Urinary bladder (tissue), 3 donors: ENCODE measurements at regions not wholly inside any gene's neighbourhood (a gene's known extent, or its start where the extent isn't known, plus 50 kb on each side); places are given as distances from the start of the nearest gene placed in this dataset.
"Not testable (repeated sequence)": the region's sequence is repeated elsewhere in the genome, so short reads cannot be mapped to it uniquely, and the experiment has no call there.

Experiments
- DNase-seq: peaks from one replicate; pipeline ENCODE4 v3.0.0-alpha.2; 2015; ENCODE audit errors: extremely low spot score
- H3K27ac ChIP-seq: one replicate; pipeline ENCODE4 v1.5.1; 2013; ENCODE audit warnings: low read depth, mild to moderate bottlenecking, moderate library complexity
- H3K36me3 ChIP-seq: one replicate; pipeline ENCODE4 v1.6.1; 2013; ENCODE audit warnings: mild to moderate bottlenecking, moderate library complexity; ENCODE audit not compliant: insufficient read depth
- H3K4me1 ChIP-seq: one replicate; pipeline ENCODE4 v1.6.1; 2013; ENCODE audit warnings: mild to moderate bottlenecking, moderate library complexity; ENCODE audit not compliant: insufficient read depth
- H3K4me3 ChIP-seq: one replicate; pipeline ENCODE4 v1.5.1; 2013; ENCODE audit warnings: low read depth, low read length
- WGBS: extraction: QIAGEN DNeasy Blood & Tissue Kit; methylation state at CpG from one replicate; pipeline ENCODE4 v1.1.7; 2013; 5-methylcytosine and 5-hydroxymethylcytosine counted together
- donor health status: healthy with polysubstance abuse.
- donor health status: healthy.

DNA sequence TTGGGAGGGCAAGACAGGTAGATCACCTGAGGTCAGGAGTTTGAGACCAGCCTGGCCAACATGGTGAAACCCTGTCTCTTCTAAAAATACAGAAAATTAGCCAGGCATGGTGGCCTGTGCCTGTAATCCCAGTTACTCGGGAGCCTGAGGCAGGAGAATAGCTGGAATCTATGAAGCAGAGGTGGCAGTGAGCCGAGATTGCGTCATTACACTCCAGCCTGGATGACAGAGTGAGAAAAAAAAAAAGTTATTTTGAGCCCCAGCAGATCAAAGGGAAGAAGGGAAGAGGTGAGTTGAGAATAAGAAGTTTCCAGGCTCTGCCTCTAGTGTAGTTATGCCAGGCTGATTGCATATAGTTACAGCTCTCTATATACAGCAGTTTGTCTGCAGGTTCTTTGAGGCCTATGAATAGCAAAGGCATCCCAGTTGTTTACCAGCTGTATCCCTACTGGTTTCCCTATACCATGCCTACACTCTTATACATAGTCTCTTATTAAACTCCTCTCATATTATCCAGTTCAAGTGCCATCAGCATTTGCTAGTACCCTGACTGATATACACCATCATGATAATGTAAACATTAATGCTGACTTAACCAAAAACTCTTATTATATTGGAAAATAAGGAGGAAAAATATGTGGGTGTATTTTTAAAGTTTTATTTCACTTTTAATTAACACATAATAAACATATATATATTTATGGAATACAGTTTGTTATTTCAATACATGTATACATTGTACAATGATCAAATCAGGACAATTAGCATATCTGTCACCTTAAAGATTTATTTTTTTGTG lies 823.6 kb upstream of the ADGRB3 start:
- no peak for DNase-seq
- Histone ChIP-seq H3K36me3 (no peaks in the 10 kb centered on the region), H3K4me3 (no peak overlapping the region), H3K4me1 (no peaks in the 10 kb centered on the region), H3K27ac (no peak overlapping the region)
- WGBS = 86% methylated on average over 3 of the region's 3 CpGs

GRCh38 chr6:67804808-67805207 lies 830.3 kb upstream of the ADGRB3 start:
- not testable (repeated sequence) for H3K36me3 ChIP-seq, DNase-seq, H3K4me3 ChIP-seq, H3K27ac ChIP-seq, H3K4me1 ChIP-seq
- 82% methylated on average over 5 of the region's 5 CpGs for WGBS

DNA sequence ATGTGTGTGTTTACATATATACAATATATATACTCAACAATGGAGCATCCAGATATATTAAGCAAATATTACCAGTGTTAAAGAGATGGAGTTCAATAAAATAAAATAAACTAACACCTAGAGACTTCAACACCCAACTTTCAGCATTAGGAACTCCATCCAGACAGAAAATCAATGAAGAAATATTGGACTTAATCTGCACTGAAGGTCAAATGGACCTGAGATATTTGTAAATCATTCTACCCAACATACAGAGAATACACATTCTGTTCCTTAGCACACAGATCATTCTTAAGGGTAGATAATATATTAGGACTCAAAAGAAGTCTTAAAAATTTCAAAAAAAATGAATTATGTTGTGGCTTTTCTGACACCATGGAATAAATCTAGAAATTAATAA lies 832.3 kb upstream of the ADGRB3 start:
- DNase-seq = no peak
- no peaks in the 10 kb centered on the region for H3K36me3 ChIP-seq
- no peaks in the 10 kb centered on the region for H3K4me1 ChIP-seq
- no peak overlapping the region for H3K4me3 ChIP-seq
- no peak overlapping the region for H3K27ac ChIP-seq

DNA sequence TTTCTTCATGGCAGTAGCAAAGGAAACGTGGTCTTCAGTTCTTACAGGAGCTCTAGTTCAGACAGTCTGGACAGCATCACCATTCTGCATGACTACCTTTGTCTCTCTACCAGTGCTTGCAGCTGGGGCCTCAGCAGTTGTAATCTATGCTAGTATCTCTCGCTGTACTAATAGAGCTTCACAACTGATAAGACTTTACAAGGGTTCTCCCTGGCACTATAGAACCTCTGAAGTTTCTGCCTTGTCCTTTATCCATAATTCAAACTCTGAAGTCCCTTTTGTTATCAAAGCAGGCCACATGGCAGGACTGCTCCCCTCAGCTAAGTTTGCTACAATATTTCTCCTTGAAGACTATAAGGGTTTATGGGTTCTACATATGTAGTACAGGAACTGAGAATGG lies 842.1 kb upstream of the ADGRB3 start:
- 36% methylated on average over 2 of the region's 2 CpGs for WGBS
- Histone ChIP-seq H3K4me1 (no peaks in the 10 kb centered on the region), H3K27ac (no peak overlapping the region), H3K36me3 (no peaks in the 10 kb centered on the region), H3K4me3 (no peak overlapping the region)
- no peak for DNase-seq

GRCh38 chr6:67790569-67790968 lies 844.5 kb upstream of the ADGRB3 start:
- no peak for DNase-seq
- Histone ChIP-seq H3K36me3 (no peaks in the 10 kb centered on the region), H3K4me3 (no peak overlapping the region), H3K27ac (no peak overlapping the region), H3K4me1 (no peaks in the 10 kb centered on the region)
- WGBS = 63% methylated on average over 1 of the region's 1 CpG

GRCh38 chr6:67787119-67787518 lies 848.0 kb upstream of the ADGRB3 start:
- H3K4me1 ChIP-seq, H3K36me3 ChIP-seq, H3K4me3 ChIP-seq, DNase-seq, H3K27ac ChIP-seq: not testable (repeated sequence)
- WGBS = 85% methylated on average over 1 of the region's 1 CpG

- DNase-seq = no peak
- WGBS = 76% methylated on average over 3 of the region's 3 CpGs
- Histone ChIP-seq H3K27ac (no peak overlapping the region), H3K4me3 (no peak overlapping the region), H3K4me1 (no peaks in the 10 kb centered on the region), H3K36me3 (no peaks in the 10 kb centered on the region)
These were observed 855.2 kb upstream of the ADGRB3 start for GRCh38 chr6:67779876-67780275.

DNA sequence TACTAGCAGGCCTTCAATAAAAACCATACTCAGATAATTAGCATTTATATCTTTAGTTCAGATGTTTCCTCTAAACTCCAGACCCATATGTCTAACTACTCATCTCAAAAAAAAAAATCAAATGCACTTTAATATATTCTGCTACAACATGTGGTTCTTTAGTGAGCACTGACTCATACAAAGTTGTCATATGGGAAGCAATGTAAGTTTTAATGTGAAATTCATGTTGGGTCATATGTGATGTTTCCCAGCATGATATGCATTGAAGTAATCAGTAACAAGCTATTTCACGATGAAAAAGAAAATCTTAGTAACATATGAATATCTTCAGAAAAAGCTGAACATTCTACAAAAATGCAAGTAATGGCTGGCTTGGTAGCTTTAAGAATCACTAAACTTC lies 859.7 kb upstream of the ADGRB3 start:
- DNase-seq = no peak
- 35% methylated on average over 1 of the region's 1 CpG for WGBS

GRCh38 chr6:67768972-67769371 lies 866.1 kb upstream of the ADGRB3 start:
- no peak overlapping the region for H3K4me3 ChIP-seq
- H3K4me1 ChIP-seq = no peaks in the 10 kb centered on the region
- H3K36me3 ChIP-seq = no peaks in the 10 kb centered on the region
- H3K27ac ChIP-seq = no peak overlapping the region
- no peak for DNase-seq

More for the DNA sequence above, 859.7 kb upstream of the ADGRB3 start:
- H3K4me3 ChIP-seq = no peak overlapping the region
- no peaks in the 10 kb centered on the region for H3K4me1 ChIP-seq
- H3K36me3 ChIP-seq = no peaks in the 10 kb centered on the region
- H3K27ac ChIP-seq = no peak overlapping the region

GRCh38 chr6:67767046-67767822 lies 867.8 kb upstream of the ADGRB3 start:
- not testable (repeated sequence) for H3K36me3 ChIP-seq, H3K4me1 ChIP-seq, H3K4me3 ChIP-seq, H3K27ac ChIP-seq, DNase-seq
- 94% methylated on average over 4 of the region's 4 CpGs for WGBS

- H3K4me3 ChIP-seq = no peak overlapping the region
- H3K36me3 ChIP-seq = no peaks in the 10 kb centered on the region
- no peak overlapping the region for H3K27ac ChIP-seq
- H3K4me1 ChIP-seq = no peaks in the 10 kb centered on the region
- WGBS = 31% methylated on average over 1 of the region's 1 CpG
- DNase-seq = no peak
These were observed 869.0 kb upstream of the ADGRB3 start for GRCh38 chr6:67766057-67766456.

DNA sequence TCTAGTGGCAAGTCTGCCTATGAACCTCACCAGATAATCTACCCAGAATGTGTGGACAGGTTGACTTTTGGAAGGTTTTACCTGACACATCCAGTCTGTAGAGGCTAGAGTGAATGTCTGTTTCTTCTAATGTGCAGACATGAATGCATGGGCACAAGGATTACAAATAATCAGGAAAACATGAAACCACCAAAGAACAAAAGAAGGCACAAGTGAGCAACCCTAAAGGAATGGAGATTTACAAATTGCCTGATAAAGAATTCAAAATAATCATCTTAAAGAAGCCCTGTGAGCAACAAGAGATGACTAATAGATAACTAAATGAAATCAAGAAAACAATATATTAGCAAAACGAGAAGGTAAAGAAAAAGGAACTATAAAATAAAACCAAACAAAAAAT lies 876.1 kb upstream of the ADGRB3 start:
- no peaks in the 10 kb centered on the region for H3K36me3 ChIP-seq
- no peaks in the 10 kb centered on the region for H3K4me1 ChIP-seq
- H3K4me3 ChIP-seq = no peak overlapping the region
- WGBS = 77% methylated on average over 1 of the region's 1 CpG
- no peak overlapping the region for H3K27ac ChIP-seq
- DNase-seq = no peak

- Histone ChIP-seq H3K4me1 (no peaks in the 10 kb centered on the region), H3K36me3 (no peaks in the 10 kb centered on the region)
- 69% methylated on average over 3 of the region's 3 CpGs for WGBS
These were observed 877.5 kb upstream of the ADGRB3 start for GRCh38 chr6:67757465-67758033.

DNA sequence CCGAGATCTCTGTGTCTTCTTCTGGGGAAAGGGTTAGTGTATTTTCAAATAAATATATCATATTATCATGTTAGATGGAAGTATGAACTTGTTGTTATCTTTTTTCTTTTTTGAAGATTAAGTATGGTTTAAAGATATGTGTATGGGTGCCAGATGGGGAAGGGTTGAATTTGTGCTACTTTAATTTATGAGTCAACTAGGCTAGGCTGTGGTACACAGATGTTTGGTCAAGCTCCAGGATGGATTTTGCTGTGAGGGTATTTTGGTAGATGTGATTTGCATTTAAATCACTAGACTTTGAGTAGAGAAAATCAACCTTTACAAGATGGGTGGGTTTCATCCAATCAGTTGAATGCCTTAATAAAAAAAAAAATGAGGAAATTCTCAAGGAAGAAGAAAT lies 886.6 kb upstream of the ADGRB3 start:
- Histone ChIP-seq H3K36me3 (no peaks in the 10 kb centered on the region), H3K27ac (no peak overlapping the region), H3K4me1 (no peaks in the 10 kb centered on the region), H3K4me3 (no peak overlapping the region)
- WGBS = 82% methylated on average over 1 of the region's 1 CpG
- DNase-seq = no peak

More at GRCh38 chr6:67757465-67758033, 877.5 kb upstream of the ADGRB3 start:
- DNase-seq = no peak
- H3K4me3 ChIP-seq = no peak overlapping the region
- H3K27ac ChIP-seq = no peak overlapping the region
